ENCODE measurements at regions not wholly inside any gene's neighbourhood (a gene's known extent, or its start where the extent isn't known, plus 50 kb on each side); places are given as distances from the start of the nearest gene placed in this dataset.

DNA sequence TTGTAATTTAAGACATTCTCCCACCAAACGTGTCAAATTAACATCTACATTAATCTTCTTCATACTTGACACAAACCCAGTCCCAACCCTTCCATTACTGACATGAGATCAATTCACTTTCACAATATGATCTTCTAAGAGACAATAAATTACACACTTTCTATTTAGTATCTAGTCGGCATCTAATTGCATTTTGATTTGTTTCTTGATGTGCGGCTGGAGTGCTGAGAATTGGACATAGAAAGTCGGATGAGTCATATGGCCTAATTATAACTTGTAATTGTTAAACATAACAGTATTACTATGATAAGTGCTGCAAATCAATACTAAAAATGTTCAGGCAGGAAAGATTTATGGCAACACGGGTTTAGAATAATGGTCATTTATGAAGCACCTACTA, 78.4 kb upstream of the RORA start:
- no peak for DNase-seq (ENCODE audit: low spot score)

DNA sequence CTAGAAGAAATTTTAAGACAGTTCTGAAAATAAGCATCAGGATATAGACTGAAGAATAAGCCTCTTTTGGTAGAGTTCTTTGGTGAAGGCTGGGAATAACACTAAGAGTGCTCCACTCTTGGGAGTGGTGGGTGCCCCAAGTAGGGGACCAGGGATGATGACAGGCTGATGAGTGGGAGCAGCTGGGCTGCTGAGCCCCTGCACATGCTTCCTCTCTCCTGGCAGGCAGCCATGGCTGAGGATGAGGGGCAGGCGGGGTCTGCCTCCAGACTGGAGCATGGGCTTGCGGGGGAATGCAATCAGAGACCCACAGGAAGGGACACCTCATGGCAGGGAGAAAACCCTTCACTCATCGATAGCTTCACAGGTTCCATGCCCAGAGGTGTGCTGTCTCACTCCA, 72.6 kb upstream of the RORA start:
- DNase-seq (ENCODE audit: low spot score) (no peak), ATAC-seq (no peak)

More for the DNA sequence above, 78.4 kb upstream of the RORA start:
- ATAC-seq: no peak

- ATAC-seq (no peak), DNase-seq (ENCODE audit: low spot score) (no peak)
These were observed 70.1 kb upstream of the RORA start for GRCh38 chr15:61299075-61299763.

DNA sequence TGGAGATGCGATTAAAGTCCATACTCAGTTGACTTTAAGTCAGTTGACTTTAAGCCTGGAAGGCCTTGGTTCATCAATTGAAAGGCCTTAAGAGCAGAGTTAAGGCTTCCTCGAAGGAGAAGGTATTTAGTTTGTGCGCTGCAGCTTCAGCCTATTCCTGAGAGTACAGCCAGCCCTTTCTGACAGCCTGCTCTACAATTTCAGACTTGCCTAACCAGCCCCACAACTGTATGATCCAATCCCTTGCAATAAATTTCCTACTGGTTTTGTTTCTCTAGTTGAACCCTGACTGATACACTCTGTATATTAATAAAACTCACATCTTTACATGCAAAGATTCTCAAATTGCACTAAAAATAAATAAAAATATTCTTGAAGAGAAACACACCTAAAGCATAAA, 66.1 kb upstream of the RORA start:
- DNase-seq (ENCODE audit: low spot score) (no peak), ATAC-seq (no peak)

DNA sequence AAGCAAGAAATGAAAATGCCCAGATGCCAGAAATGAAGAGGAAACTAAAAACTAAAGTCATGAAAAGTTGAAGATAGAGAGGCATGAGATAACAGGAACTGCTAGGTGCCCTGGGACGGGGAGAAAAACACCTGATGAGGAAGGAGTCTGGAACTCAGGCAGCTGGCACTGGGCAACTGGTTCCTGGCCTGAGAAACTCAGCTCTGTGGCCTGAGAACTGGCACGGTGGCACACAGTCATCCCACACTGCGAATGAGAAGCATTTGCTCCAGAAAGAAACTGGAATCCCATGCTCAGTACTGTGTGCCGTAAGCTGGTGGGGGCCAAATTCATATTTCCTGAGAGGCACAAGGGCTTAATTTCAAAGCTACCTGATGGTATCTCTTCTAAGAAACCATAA, 53.6 kb upstream of the RORA start:
- ATAC-seq (no peak), DNase-seq (ENCODE audit: low spot score) (no peak)

DNA sequence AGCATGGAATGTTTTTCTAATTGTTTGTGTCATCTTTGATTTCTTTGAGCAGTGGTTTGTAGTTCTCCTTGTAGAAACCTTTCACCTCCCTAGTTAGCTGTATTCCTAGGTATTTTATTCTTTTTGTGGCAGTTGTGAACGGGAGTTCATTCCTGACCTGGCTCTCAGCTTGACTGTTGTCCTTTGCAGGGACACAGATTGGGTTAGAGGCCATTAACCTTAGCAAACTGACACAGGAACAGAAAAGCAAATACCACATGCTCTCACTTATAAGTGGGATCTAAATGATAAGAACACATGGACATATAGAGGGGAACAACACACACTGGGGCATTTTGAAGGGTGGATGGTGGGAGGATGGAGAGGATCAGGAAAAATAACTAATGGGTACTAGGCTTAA, 52.2 kb upstream of the RORA start:
- ATAC-seq (peak; percentile 80), DNase-seq (ENCODE audit: low spot score) (no peak)

All from left lobe of liver (tissue), 2 donors.